ENCODE measurements at regions not wholly inside any gene's neighbourhood (a gene's known extent, or its start where the extent isn't known, plus 50 kb on each side); places are given as distances from the start of the nearest gene placed in this dataset.

GRCh38 chr10:63889803-63890202 is 368.6 kb downstream of the REEP3 start:
- Mint-ChIP-seq H3K4me1 (ENCODE audit: low read depth) (no peaks in the 10 kb centered on the region), H3K27ac (no peak overlapping the region), H3K36me3 (ENCODE audit: low read depth) (no peaks in the 10 kb centered on the region), H3K27me3 (no peaks in the 10 kb centered on the region), H3K4me3 (no peak overlapping the region), H3K9me3 (no peaks in the 10 kb centered on the region)
- intact Hi-C loops (cut with micrococcal nuclease) = no loop called here

GRCh38 chr10:63896992-63897391 is 375.8 kb downstream of the REEP3 start:
- no peaks in the 10 kb centered on the region for H3K36me3 Mint-ChIP-seq (ENCODE audit: low read depth)
- peaks cover 2% of the 10 kb centered on the region for H3K27me3 Mint-ChIP-seq
- H3K9me3 Mint-ChIP-seq = no peaks in the 10 kb centered on the region
- intact Hi-C loops (cut with micrococcal nuclease) = no loop called here
- H3K4me3 Mint-ChIP-seq = no peak overlapping the region
- H3K4me1 Mint-ChIP-seq (ENCODE audit: low read depth) = no peaks in the 10 kb centered on the region
- no peak overlapping the region for H3K27ac Mint-ChIP-seq

GRCh38 chr10:63899673-63900300 is 378.6 kb downstream of the REEP3 start:
- H3K27me3 Mint-ChIP-seq = peaks cover 3% of the 10 kb centered on the region
- no peaks in the 10 kb centered on the region for H3K4me1 Mint-ChIP-seq (ENCODE audit: low read depth)
- no peaks in the 10 kb centered on the region for H3K36me3 Mint-ChIP-seq (ENCODE audit: low read depth)
- intact Hi-C loops (cut with micrococcal nuclease) = no loop called here
- H3K27ac Mint-ChIP-seq = no peak overlapping the region
- no peak overlapping the region for H3K4me3 Mint-ChIP-seq
- no peaks in the 10 kb centered on the region for H3K9me3 Mint-ChIP-seq

- H3K4me1 Mint-ChIP-seq (ENCODE audit: low read depth) = no peaks in the 10 kb centered on the region
- no peak overlapping the region for H3K4me3 Mint-ChIP-seq
- H3K27ac Mint-ChIP-seq = no peak overlapping the region
- H3K27me3 Mint-ChIP-seq = peaks cover 3% of the 10 kb centered on the region
- no peaks in the 10 kb centered on the region for H3K36me3 Mint-ChIP-seq (ENCODE audit: low read depth)
- no peaks in the 10 kb centered on the region for H3K9me3 Mint-ChIP-seq
- intact Hi-C loops (cut with micrococcal nuclease) = no loop called here
Observed at GRCh38 chr10:63901228-63901627, 380.0 kb downstream of the REEP3 start.

GRCh38 chr10:63901881-63902280 is 380.7 kb downstream of the REEP3 start:
- Mint-ChIP-seq H3K4me3 (no peak overlapping the region), H3K27me3 (peaks cover 3% of the 10 kb centered on the region), H3K27ac (no peak overlapping the region), H3K36me3 (ENCODE audit: low read depth) (no peaks in the 10 kb centered on the region), H3K4me1 (ENCODE audit: low read depth) (no peaks in the 10 kb centered on the region), H3K9me3 (no peaks in the 10 kb centered on the region)
- intact Hi-C loops (cut with micrococcal nuclease) = no loop called here

DNA sequence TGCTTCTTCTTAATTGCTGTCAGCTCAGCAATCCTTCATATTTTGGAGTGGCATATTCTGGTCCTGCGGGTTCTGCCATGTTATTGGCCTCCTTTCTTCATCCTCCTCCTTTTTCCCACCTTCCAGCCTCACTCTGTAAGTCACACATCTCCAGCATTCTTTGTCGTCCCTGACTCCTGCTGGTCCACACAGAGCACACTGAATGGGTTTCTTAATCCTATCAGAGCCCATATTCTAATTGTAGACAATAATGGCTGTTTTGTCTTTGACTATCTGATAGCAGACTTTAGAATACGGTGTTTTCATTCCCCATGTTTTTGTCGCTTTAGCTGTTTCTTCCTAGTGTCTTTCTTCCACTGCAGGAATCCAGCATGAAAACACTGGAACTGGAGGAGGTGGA is 389.6 kb downstream of the REEP3 start:
- H3K27me3 Mint-ChIP-seq = peaks cover 10% of the 10 kb centered on the region
- no peaks in the 10 kb centered on the region for H3K4me1 Mint-ChIP-seq (ENCODE audit: low read depth)
- H3K9me3 Mint-ChIP-seq = no peaks in the 10 kb centered on the region
- no peak overlapping the region for H3K4me3 Mint-ChIP-seq
- H3K36me3 Mint-ChIP-seq (ENCODE audit: low read depth) = no peaks in the 10 kb centered on the region
- H3K27ac Mint-ChIP-seq = no peak overlapping the region
- intact Hi-C loops (cut with micrococcal nuclease) = no loop called here

DNA sequence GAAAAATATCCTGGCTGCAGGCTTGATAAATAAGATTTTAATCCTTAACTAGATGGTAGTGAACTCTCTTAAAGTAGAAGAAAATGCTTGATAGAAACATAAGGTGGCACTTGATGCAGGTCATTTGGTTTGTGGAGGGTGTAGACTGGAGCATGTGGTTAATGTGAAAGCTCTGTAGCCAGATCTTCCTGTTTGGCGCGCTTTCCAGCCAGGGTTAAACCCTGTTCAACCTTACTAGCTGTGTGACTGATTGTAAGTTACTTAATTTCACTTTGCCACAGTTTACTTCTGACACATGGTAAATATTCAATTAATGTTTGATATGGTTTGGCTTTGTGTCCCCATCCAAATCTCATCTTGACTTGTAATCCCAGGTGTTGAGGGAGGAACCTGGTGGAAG is 394.0 kb downstream of the REEP3 start:
- intact Hi-C loops (cut with micrococcal nuclease) = no loop called here
- Mint-ChIP-seq H3K4me3 (no peak overlapping the region), H3K27ac (no peak overlapping the region), H3K36me3 (ENCODE audit: low read depth) (no peaks in the 10 kb centered on the region), H3K9me3 (no peaks in the 10 kb centered on the region), H3K27me3 (peaks cover 3% of the 10 kb centered on the region), H3K4me1 (ENCODE audit: low read depth) (peaks cover 8% of the 10 kb centered on the region)

DNA sequence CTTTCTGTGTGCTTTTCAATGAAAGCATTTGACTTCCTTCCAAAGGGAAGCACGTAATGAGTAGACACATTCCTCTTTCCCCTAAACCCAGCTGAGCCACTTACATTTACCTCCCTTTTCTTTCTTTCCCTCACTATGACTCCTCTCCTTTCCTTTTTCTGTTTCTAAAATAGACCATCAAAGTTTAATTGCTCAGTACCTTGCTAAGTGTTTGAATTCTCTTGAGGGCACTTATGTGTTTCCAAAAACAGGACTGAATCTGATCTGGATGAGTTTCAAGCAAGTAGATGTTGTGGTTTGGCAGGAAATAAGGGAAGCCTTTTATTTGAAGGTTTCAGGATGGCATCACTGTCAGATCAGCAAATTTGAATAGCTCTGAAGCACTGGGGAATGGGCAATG is 396.2 kb downstream of the REEP3 start:
- H3K4me3 Mint-ChIP-seq = no peak overlapping the region
- peaks cover 8% of the 10 kb centered on the region for H3K4me1 Mint-ChIP-seq (ENCODE audit: low read depth)
- H3K9me3 Mint-ChIP-seq = no peaks in the 10 kb centered on the region
- H3K27me3 Mint-ChIP-seq = peaks cover 4% of the 10 kb centered on the region
- intact Hi-C loops (cut with micrococcal nuclease) = no loop called here
- no peak overlapping the region for H3K27ac Mint-ChIP-seq
- no peaks in the 10 kb centered on the region for H3K36me3 Mint-ChIP-seq (ENCODE audit: low read depth)

GRCh38 chr10:63919575-63920279 is 398.5 kb downstream of the REEP3 start:
- intact Hi-C loops (cut with micrococcal nuclease) = no loop called here
- Mint-ChIP-seq H3K4me3 (no peak overlapping the region), H3K27ac (no peak overlapping the region), H3K9me3 (no peaks in the 10 kb centered on the region), H3K27me3 (peaks cover 3% of the 10 kb centered on the region), H3K36me3 (ENCODE audit: low read depth) (no peaks in the 10 kb centered on the region), H3K4me1 (ENCODE audit: low read depth) (peaks cover 8% of the 10 kb centered on the region)

- intact Hi-C loops (cut with micrococcal nuclease) = no loop called here
- H3K36me3 Mint-ChIP-seq (ENCODE audit: low read depth) = no peaks in the 10 kb centered on the region
- no peak overlapping the region for H3K27ac Mint-ChIP-seq
- peaks cover 3% of the 10 kb centered on the region for H3K27me3 Mint-ChIP-seq
- no peak overlapping the region for H3K4me3 Mint-ChIP-seq
- H3K4me1 Mint-ChIP-seq (ENCODE audit: low read depth) = peaks cover 8% of the 10 kb centered on the region
- no peaks in the 10 kb centered on the region for H3K9me3 Mint-ChIP-seq
Observed at GRCh38 chr10:63920926-63921325, 399.7 kb downstream of the REEP3 start.

DNA sequence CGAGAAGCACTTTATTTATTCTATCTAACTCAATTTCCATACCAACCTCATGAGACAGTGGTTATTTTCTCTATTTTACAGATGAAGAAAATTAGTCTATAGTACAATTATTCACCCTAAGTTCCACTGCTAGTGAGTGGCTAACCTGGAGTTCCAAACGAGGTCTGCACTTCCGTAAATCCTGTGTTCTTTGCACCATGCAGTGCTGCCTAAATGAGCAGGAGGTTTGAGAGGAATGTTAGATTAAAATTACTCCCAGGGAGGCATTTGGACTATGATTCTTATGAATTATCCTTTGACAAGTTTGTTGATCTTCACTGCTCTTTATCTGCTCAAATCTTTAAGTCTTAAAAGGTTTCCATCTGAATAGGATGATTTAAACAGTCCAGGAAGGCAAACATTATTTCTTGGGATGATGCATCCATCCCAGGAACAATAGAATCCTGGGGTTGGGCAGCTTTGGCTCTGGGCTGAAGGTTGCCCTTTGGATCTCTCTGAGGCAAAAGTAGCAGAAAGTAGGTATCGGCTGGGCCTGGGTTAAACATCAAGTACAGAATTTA is 400.8 kb downstream of the REEP3 start:
- H3K27me3 Mint-ChIP-seq = peaks cover 3% of the 10 kb centered on the region
- H3K9me3 Mint-ChIP-seq = no peaks in the 10 kb centered on the region
- peaks cover 8% of the 10 kb centered on the region for H3K4me1 Mint-ChIP-seq (ENCODE audit: low read depth)
- no peak overlapping the region for H3K4me3 Mint-ChIP-seq
- H3K36me3 Mint-ChIP-seq (ENCODE audit: low read depth) = no peaks in the 10 kb centered on the region
- intact Hi-C loops (cut with micrococcal nuclease) = no loop called here
- H3K27ac Mint-ChIP-seq = no peak overlapping the region

DNA sequence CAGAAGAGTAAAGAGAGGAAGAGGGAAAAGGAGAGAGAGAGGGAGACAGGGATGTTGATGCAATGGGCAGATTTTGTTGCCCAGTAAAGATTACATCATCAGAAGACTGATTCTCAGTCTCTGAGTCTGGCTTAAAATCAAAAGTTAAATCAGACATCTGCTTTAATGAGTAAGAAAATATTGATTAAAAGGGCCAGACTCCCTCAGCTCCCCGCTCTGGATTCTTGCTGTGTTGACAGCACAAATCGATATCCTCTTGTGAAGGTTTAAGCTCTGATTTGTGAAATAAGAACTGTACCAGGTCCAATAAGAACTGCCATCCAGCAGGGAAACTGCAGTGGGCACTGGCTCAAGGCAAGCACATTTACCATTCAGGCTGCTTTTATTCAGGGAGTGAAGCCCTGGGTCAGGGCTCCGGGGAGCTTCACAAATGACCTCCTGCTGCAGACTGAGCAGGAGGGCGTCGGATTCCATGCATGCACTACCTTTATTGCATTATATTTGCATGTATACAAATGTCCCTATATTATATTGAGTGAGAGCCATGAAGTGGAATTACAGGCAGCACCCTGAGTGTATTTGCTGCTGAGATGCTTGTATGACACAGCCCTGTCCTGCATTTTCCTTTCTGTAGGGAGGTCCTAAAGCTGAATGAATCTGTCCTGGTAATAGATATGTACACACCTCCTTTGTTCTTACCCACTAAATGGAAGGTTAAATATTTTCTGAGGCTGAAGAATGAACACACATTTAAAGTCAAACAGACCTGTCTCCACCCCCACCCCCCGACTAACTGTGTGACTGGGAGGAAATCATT is 401.5 kb downstream of the REEP3 start:
- Mint-ChIP-seq H3K4me1 (ENCODE audit: low read depth) (peaks cover 8% of the 10 kb centered on the region), H3K27me3 (peaks cover 3% of the 10 kb centered on the region), H3K4me3 (no peak overlapping the region), H3K9me3 (no peaks in the 10 kb centered on the region), H3K36me3 (ENCODE audit: low read depth) (no peaks in the 10 kb centered on the region), H3K27ac (no peak overlapping the region)
- intact Hi-C loops (cut with micrococcal nuclease) = no loop called here

- Mint-ChIP-seq H3K9me3 (no peaks in the 10 kb centered on the region), H3K36me3 (ENCODE audit: low read depth) (no peaks in the 10 kb centered on the region), H3K4me3 (no peak overlapping the region), H3K27ac (no peak overlapping the region), H3K4me1 (ENCODE audit: low read depth) (no peaks in the 10 kb centered on the region), H3K27me3 (no peaks in the 10 kb centered on the region)
- intact Hi-C loops (cut with micrococcal nuclease) = no loop called here
Observed at GRCh38 chr10:63929831-63930467, 408.7 kb downstream of the REEP3 start.

DNA sequence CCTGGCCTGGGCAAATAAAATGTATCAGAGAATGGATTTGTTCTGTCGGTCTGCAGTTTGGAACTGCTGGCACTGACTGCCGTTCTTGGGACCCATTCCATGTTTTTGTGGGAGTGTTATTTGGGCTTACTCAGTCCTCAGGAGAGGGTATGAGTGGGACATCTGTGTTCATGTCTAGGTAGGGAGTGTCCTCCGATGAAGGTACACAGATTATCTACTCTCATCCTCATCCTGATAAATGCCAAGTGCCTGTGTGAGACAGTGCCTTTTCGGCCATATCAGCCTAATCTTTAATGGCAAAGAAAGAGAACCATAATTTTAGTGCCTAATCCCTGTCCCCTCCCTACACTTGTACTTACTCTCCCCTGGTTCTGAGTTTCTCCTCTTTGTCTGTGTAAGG is 409.4 kb downstream of the REEP3 start:
- H3K27ac Mint-ChIP-seq = no peak overlapping the region
- H3K9me3 Mint-ChIP-seq = no peaks in the 10 kb centered on the region
- no peak overlapping the region for H3K4me3 Mint-ChIP-seq
- intact Hi-C loops (cut with micrococcal nuclease) = no loop called here
- H3K27me3 Mint-ChIP-seq = no peaks in the 10 kb centered on the region
- H3K36me3 Mint-ChIP-seq (ENCODE audit: low read depth) = no peaks in the 10 kb centered on the region
- no peaks in the 10 kb centered on the region for H3K4me1 Mint-ChIP-seq (ENCODE audit: low read depth)
